ENCODE measurements at regions not wholly inside any gene's neighbourhood (a gene's known extent, or its start where the extent isn't known, plus 50 kb on each side); places are given as distances from the start of the nearest gene placed in this dataset.

DNA sequence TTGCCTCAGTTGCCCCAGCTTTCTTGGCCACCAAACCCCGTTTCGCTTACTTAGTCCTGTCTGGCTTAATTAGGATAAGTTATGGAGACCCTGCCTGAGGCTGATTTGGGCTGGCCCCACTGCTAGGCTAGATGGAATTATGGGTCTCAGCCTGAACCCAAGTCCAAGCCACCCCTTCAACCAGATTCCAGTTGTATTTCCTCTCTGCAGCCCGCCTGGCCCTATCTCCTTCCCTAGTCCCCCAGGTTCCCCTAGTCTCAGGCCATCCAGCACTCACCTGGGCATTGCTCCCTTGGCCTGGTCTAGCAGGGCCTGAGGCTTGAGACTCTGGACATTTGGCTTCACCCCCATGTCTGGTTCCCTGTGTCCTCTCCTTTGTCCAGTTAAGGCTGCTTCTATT lies 111.7 kb upstream of the IPO9 start:
- peaks cover 25% of the 10 kb centered on the region for H3K9me3 Mint-ChIP-seq (ENCODE audit: unreplicated experiment)
- TF ChIP-seq CTCF (IDR thresholded peaks at IDR 0.05; ENCODE audit: partially characterized antibody, unreplicated experiment), result no peak
- H3K27ac Mint-ChIP-seq (ENCODE audit: unreplicated experiment), result no peak overlapping the region
- peaks cover 13% of the 10 kb centered on the region for H3K27me3 Mint-ChIP-seq (ENCODE audit: unreplicated experiment)
- peaks cover 53% of the 10 kb centered on the region for H3K4me1 Mint-ChIP-seq (ENCODE audit: low read depth, unreplicated experiment)
- no peak for DNase-seq
- no peak overlapping the region for H3K4me3 Mint-ChIP-seq (ENCODE audit: unreplicated experiment)
- peaks cover 13% of the 10 kb centered on the region for H3K36me3 Mint-ChIP-seq (ENCODE audit: unreplicated experiment)

- peaks cover 20% of the 10 kb centered on the region for H3K9me3 Mint-ChIP-seq (ENCODE audit: unreplicated experiment)
- TF ChIP-seq CTCF (IDR thresholded peaks at IDR 0.05; ENCODE audit: partially characterized antibody, unreplicated experiment), result no peak
- peak overlapping the region; percentile 34 for H3K27ac Mint-ChIP-seq (ENCODE audit: unreplicated experiment)
- peaks cover 5% of the 10 kb centered on the region for H3K36me3 Mint-ChIP-seq (ENCODE audit: unreplicated experiment)
- H3K4me3 Mint-ChIP-seq (ENCODE audit: unreplicated experiment), result peak overlapping the region; percentile 0
- peaks cover 12% of the 10 kb centered on the region for H3K27me3 Mint-ChIP-seq (ENCODE audit: unreplicated experiment)
- peaks cover 44% of the 10 kb centered on the region for H3K4me1 Mint-ChIP-seq (ENCODE audit: low read depth, unreplicated experiment)
- DNase-seq, result no peak
Measured at GRCh38 chr1:201718346-201719202, 110.4 kb upstream of the IPO9 start.

DNA sequence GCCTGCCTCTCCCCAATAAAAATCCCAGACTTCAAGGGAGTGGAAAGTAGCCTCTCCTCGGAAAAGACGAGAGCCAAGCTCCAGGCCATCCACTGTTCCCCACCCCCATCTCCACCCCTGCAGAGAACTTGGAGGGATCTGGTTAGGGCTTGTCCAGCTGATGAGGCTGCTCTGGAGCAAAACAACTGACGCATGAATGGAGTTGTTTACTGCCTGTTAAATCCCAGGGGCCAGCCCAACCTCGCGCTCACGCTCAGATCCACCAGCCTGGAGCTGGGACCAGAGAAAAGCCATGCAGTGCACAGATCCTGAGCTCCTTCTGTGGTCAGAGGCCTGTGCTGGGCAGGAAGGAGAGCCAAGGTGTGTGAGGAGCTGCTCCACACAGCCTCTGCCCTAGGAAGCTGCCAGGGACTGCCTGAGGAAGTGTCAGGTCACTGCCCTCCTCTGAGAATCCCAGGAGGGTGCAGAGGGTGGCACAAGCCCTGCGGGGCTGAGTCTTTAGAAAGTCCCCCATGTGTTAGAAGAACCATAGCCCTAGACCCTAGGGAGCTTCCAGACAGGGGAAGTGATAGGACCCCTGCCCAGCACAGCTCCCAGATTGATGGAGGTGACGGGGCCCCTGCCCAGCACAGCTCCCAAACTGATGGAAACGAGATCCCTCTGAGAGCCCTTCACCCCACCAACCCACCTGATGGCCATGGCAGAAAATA lies 109.0 kb upstream of the IPO9 start:
- peak overlapping the region; percentile 97 for H3K27ac Mint-ChIP-seq (ENCODE audit: unreplicated experiment)
- no peak for TF ChIP-seq CTCF (IDR thresholded peaks at IDR 0.05; ENCODE audit: partially characterized antibody, unreplicated experiment)
- peaks cover 5% of the 10 kb centered on the region for H3K36me3 Mint-ChIP-seq (ENCODE audit: unreplicated experiment)
- DNase-seq, result peak; percentile 46
- H3K9me3 Mint-ChIP-seq (ENCODE audit: unreplicated experiment), result peaks cover 17% of the 10 kb centered on the region
- peaks cover 48% of the 10 kb centered on the region for H3K4me1 Mint-ChIP-seq (ENCODE audit: low read depth, unreplicated experiment)
- H3K4me3 Mint-ChIP-seq (ENCODE audit: unreplicated experiment), result peak overlapping the region; percentile 80
- H3K27me3 Mint-ChIP-seq (ENCODE audit: unreplicated experiment), result peaks cover 11% of the 10 kb centered on the region

GRCh38 chr1:201720522-201720844 lies 108.5 kb upstream of the IPO9 start:
- Mint-ChIP-seq H3K27ac (ENCODE audit: unreplicated experiment) (peak overlapping the region; percentile 97), H3K4me1 (ENCODE audit: low read depth, unreplicated experiment) (peaks cover 51% of the 10 kb centered on the region), H3K36me3 (ENCODE audit: unreplicated experiment) (peaks cover 5% of the 10 kb centered on the region), H3K27me3 (ENCODE audit: unreplicated experiment) (peaks cover 13% of the 10 kb centered on the region), H3K9me3 (ENCODE audit: unreplicated experiment) (peaks cover 18% of the 10 kb centered on the region), H3K4me3 (ENCODE audit: unreplicated experiment) (peak overlapping the region; percentile 80)
- no peak for TF ChIP-seq CTCF (IDR thresholded peaks at IDR 0.05; ENCODE audit: partially characterized antibody, unreplicated experiment)
- DNase-seq, result no peak
